ENCODE measurements at regions not wholly inside any gene's neighbourhood (a gene's known extent, or its start where the extent isn't known, plus 50 kb on each side); places are given as distances from the start of the nearest gene placed in this dataset.
"Not testable (repeated sequence)": the region's sequence is repeated elsewhere in the genome, so short reads cannot be mapped to it uniquely, and the experiment has no call there.

DNA sequence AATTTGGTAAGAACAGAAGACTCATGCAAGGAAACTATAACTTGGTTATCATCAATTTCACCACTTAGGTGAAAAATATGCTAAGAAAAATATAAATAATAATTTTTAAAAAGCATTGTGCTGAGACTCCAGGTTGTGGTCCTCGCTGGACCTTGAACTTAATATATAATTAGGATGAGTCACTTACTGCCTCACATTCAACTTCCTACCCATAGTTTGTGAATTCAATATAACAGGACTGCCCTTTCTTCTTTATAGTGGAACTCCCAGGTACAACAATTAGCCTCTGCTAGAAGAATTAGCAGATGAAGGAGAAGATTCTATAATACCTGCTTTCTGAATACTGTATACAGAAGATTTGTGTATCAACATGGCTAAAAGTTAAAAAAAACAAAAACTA lies 149.1 kb upstream of the SPRED1 start:
- Histone ChIP-seq H3K9ac (ENCODE audit: insufficient read length) (no peak overlapping the region), H3K27ac (no peak overlapping the region), H3K36me3 (ENCODE audit: insufficient read depth, low read length) (no peaks in the 10 kb centered on the region), H3K9me3 (ENCODE audit: low read depth, low read length) (no peaks in the 10 kb centered on the region), H3K4me3 (no peak overlapping the region)
- TF ChIP-seq POLR2AphosphoS5 (IDR thresholded peaks at IDR 0.05; ENCODE audit: borderline replicate concordance, low read depth, low read length): no peak
- TF ChIP-seq EZH2 (IDR thresholded peaks at IDR 0.05): no peak
- no peak for TF ChIP-seq FOXP2 (optimal IDR thresholded peaks at IDR 0.05; ENCODE audit: control extremely low read depth, extremely low read length, insufficient read depth)
- DNase-seq (ENCODE audit: low read depth, low spot score): no peak

DNA sequence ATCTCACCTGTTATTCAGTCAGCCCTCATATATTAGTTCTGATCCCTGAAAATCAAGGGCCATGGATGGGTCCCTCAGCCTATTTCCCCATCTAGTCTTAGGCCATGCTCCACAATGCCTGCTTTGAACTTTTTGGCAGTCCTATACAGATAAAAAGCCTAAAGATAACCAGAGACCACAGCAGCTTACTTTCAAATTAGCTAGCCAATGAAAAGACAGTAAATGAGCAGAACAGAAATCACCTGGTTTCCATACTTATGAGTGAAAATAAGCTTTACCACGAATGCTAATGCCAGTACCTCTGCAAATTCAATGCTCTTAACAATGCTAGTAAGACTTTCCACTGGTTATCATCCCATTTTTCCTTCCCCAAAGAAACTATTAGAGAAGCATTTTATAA lies 141.6 kb upstream of the SPRED1 start:
- Histone ChIP-seq H3K27ac (no peak overlapping the region), H3K9ac (ENCODE audit: insufficient read length) (no peak overlapping the region), H3K4me3 (no peak overlapping the region), H3K9me3 (ENCODE audit: low read depth, low read length) (no peaks in the 10 kb centered on the region), H3K36me3 (ENCODE audit: insufficient read depth, low read length) (no peaks in the 10 kb centered on the region)
- TF ChIP-seq EZH2 (IDR thresholded peaks at IDR 0.05): no peak
- TF ChIP-seq FOXP2 (optimal IDR thresholded peaks at IDR 0.05; ENCODE audit: control extremely low read depth, extremely low read length, insufficient read depth): no peak
- TF ChIP-seq POLR2AphosphoS5 (IDR thresholded peaks at IDR 0.05; ENCODE audit: borderline replicate concordance, low read depth, low read length): no peak
- no peak for DNase-seq (ENCODE audit: low read depth, low spot score)

DNA sequence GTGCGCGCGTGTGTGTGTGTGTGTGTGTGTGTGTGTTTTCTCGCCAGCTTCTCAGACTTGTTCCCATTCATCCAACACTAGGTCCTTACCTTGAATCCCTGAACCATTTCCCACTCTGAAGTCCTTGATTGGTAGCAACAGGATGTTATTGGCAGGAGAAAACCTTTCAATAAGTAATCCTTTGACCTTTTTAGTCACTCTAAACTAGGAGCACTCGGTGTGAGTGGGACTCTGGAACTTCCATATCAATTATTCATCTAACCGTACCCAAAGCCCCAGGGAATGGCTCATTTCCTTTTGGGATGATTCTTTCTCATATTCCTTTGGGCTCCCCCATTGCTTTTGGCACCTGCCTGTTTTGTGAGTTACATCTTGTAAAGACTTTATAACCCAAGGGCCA lies 140.2 kb upstream of the SPRED1 start:
- DNase-seq (ENCODE audit: low read depth, low spot score): no peak
- Histone ChIP-seq H3K9me3 (ENCODE audit: low read depth, low read length) (no peaks in the 10 kb centered on the region), H3K27ac (no peak overlapping the region), H3K4me3 (no peak overlapping the region), H3K9ac (ENCODE audit: insufficient read length) (no peak overlapping the region), H3K36me3 (ENCODE audit: insufficient read depth, low read length) (no peaks in the 10 kb centered on the region)
- TF ChIP-seq EZH2 (IDR thresholded peaks at IDR 0.05): no peak
- no peak for TF ChIP-seq POLR2AphosphoS5 (IDR thresholded peaks at IDR 0.05; ENCODE audit: borderline replicate concordance, low read depth, low read length)
- no peak for TF ChIP-seq FOXP2 (optimal IDR thresholded peaks at IDR 0.05; ENCODE audit: control extremely low read depth, extremely low read length, insufficient read depth)

DNA sequence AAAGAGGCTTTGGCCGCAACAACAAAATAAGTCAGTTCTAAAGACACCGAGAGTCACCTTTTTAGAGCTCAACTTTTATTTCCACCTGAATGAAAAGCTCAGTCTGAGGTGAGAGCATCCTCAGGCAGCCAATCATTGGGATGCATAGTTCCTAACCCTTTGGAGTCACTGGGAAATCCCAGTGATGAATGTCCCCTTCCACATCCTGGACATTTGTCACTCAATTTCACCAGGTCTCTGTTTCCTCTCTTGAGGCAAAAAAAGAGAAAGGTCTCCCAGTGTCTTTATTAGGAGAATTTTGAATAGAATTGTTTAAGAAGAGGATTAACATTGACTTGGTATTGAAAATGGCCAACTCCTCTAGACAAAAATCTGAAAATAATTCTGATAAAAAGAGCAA lies 137.5 kb upstream of the SPRED1 start:
- H3K9ac ChIP-seq (ENCODE audit: insufficient read length): no peak overlapping the region
- no peaks in the 10 kb centered on the region for H3K36me3 ChIP-seq (ENCODE audit: insufficient read depth, low read length)
- no peak for TF ChIP-seq FOXP2 (optimal IDR thresholded peaks at IDR 0.05; ENCODE audit: control extremely low read depth, extremely low read length, insufficient read depth)
- TF ChIP-seq POLR2AphosphoS5 (IDR thresholded peaks at IDR 0.05; ENCODE audit: borderline replicate concordance, low read depth, low read length): no peak
- no peak for TF ChIP-seq EZH2 (IDR thresholded peaks at IDR 0.05)
- no peak overlapping the region for H3K4me3 ChIP-seq
- no peak overlapping the region for H3K27ac ChIP-seq
- no peaks in the 10 kb centered on the region for H3K9me3 ChIP-seq (ENCODE audit: low read depth, low read length)
- DNase-seq (ENCODE audit: low read depth, low spot score): no peak

DNA sequence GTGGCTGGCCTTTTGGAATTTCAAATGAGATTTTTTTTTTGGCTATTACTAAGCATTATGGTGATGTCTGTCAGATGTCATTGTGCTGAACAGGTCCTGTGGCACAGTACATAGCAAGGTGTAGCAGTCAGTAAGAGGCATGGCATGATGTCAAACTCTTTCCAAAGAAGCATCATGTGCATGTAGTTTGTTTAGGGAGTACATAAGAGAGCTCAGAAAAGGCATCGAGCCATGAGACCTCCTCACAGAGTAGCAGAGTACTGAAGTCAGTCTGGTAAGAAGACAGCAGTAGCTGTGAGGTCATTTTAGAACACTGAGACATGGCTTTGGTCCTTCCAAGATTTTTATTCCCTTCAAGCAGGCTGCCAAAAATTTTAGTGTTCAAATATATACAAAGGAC lies 134.9 kb upstream of the SPRED1 start:
- no peak for TF ChIP-seq FOXP2 (optimal IDR thresholded peaks at IDR 0.05; ENCODE audit: control extremely low read depth, extremely low read length, insufficient read depth)
- Histone ChIP-seq H3K9me3 (ENCODE audit: low read depth, low read length) (no peaks in the 10 kb centered on the region), H3K4me3 (no peak overlapping the region), H3K27ac (no peak overlapping the region), H3K9ac (ENCODE audit: insufficient read length) (no peak overlapping the region), H3K36me3 (ENCODE audit: insufficient read depth, low read length) (no peaks in the 10 kb centered on the region)
- no peak for DNase-seq (ENCODE audit: low read depth, low spot score)

DNA sequence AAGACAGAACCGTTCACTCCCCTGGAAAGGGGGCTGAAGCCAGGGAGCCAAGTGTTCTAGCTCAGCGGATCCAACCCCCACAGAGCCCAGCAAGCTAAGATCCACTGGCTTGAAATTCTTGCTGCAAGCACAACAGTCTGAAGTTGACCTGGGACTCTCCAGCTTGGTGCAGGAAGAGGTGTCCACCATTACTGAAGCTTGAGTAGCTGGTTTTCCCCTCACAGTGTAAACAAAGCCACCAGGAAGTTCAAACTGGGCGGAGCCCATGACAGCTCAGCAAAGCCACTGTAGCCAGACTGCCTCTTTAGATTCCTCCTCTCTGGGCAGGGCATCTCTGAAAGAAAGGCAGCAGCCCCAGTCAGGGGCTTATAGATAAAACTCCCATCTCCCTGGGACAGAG lies 132.8 kb upstream of the SPRED1 start:
- H3K9ac ChIP-seq (ENCODE audit: insufficient read length); H3K9me3 ChIP-seq (ENCODE audit: low read depth, low read length); H3K4me3 ChIP-seq; H3K36me3 ChIP-seq (ENCODE audit: insufficient read depth, low read length); DNase-seq (ENCODE audit: low read depth, low spot score); H3K27ac ChIP-seq: not testable (repeated sequence)

DNA sequence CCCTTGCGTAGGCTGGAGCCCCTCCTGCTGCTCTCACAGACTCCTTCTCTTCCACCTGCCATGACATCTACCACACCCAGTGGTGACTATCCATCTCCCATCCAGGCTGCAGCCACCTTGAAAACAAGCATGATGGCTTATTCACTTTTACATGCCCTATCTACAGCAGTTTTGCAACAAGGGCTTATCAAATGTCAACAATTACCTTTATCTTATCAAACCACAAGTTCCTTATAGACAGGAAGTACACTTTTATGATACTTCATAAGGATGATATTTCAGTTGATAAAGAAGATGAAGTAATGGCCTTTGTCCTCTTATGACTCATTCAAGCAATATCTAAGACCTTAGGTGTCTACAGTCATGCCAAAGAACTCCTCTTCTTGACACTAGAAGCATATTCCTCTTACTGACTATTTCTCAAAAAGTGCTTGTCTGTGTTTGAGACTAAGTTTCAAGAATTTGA lies 125.3 kb upstream of the SPRED1 start:
- Histone ChIP-seq H3K9me3 (ENCODE audit: low read depth, low read length) (no peaks in the 10 kb centered on the region), H3K27ac (no peak overlapping the region), H3K9ac (ENCODE audit: insufficient read length) (no peak overlapping the region), H3K36me3 (ENCODE audit: insufficient read depth, low read length) (no peaks in the 10 kb centered on the region), H3K4me3 (no peak overlapping the region)
- DNase-seq (ENCODE audit: low read depth, low spot score): no peak
- no peak for TF ChIP-seq POLR2AphosphoS5 (IDR thresholded peaks at IDR 0.05; ENCODE audit: borderline replicate concordance, low read depth, low read length)
- TF ChIP-seq EZH2 (IDR thresholded peaks at IDR 0.05): no peak
- TF ChIP-seq FOXP2 (optimal IDR thresholded peaks at IDR 0.05; ENCODE audit: control extremely low read depth, extremely low read length, insufficient read depth): no peak

DNA sequence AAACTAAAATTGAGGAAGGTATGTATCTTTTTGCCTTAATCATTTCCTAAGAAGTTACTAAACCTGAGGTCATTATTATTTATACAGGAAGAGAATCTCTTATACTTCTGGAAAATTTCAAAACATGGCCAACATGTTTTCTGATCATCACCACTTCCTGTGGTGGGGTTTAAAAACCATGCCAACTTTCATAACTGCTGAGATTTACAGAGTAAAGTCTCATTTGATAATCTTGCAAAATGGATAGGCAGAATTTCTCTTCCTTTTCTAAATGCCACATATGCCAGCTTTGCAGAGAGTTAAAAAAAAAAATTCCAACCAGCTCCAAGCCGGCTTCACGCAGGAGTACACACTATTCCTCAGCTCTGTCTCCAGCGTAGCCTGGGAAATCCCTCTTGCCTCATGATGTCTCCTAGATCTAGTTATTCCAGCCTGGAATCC lies 124.3 kb upstream of the SPRED1 start:
- peak overlapping the region; percentile 81 for H3K27ac ChIP-seq
- no peak for DNase-seq (ENCODE audit: low read depth, low spot score)
- peak overlapping the region; percentile 61 for H3K4me3 ChIP-seq
- TF ChIP-seq FOXP2 (optimal IDR thresholded peaks at IDR 0.05; ENCODE audit: control extremely low read depth, extremely low read length, insufficient read depth) (no peak), POLR2AphosphoS5 (IDR thresholded peaks at IDR 0.05; ENCODE audit: borderline replicate concordance, low read depth, low read length) (no peak)
- H3K9ac ChIP-seq (ENCODE audit: insufficient read length): peak overlapping the region; percentile 29
- no peaks in the 10 kb centered on the region for H3K9me3 ChIP-seq (ENCODE audit: low read depth, low read length)
- H3K36me3 ChIP-seq (ENCODE audit: insufficient read depth, low read length): no peaks in the 10 kb centered on the region

DNA sequence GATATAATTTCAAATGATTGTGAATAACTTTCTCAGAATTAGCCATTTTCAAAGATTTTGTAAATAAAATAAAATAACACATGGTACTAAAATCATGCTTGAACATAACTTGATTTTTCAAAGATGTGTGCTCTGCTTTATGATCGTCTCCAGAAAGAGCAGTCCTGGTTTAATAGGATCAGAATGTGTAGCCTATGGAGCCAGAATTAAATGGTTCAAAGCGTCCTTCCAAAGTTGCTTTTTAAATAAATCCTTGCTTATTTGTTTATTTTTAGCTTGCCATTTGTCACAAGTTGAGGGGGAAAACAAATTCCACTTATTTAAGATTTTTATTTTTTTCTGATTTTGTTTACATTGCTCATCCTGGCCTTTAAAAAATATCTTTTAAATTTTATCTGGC lies 123.7 kb upstream of the SPRED1 start:
- no peak for DNase-seq (ENCODE audit: low read depth, low spot score)
- peak overlapping the region; percentile 29 for H3K9ac ChIP-seq (ENCODE audit: insufficient read length)
- H3K36me3 ChIP-seq (ENCODE audit: insufficient read depth, low read length): no peaks in the 10 kb centered on the region
- peak overlapping the region; percentile 61 for H3K4me3 ChIP-seq
- H3K9me3 ChIP-seq (ENCODE audit: low read depth, low read length): no peaks in the 10 kb centered on the region
- TF ChIP-seq POLR2AphosphoS5 (IDR thresholded peaks at IDR 0.05; ENCODE audit: borderline replicate concordance, low read depth, low read length) (no peak), FOXP2 (optimal IDR thresholded peaks at IDR 0.05; ENCODE audit: control extremely low read depth, extremely low read length, insufficient read depth) (no peak), EZH2 (IDR thresholded peaks at IDR 0.05) (no peak)
- peak overlapping the region; percentile 81 for H3K27ac ChIP-seq
